Astrocyte (in vitro differentiated cells and primary cell): ENCODE measurements at regions not wholly inside any gene's neighbourhood (a gene's known extent, or its start where the extent isn't known, plus 50 kb on each side); places are given as distances from the start of the nearest gene placed in this dataset.

Source experiments
- DNase-seq: peaks from one replicate; pipeline ENCODE4 v3.0.0-alpha.2; 2010; ENCODE audit warnings: low read depth
- FAIRE-seq: peaks from 2 replicates; lab custom pipeline; 2011; peaks lifted over from hg19 to GRCh38; lab: Jason Lieb, UNC
- H2AFZ ChIP-seq: 2 replicates; pipeline ENCODE4 v1.6.0; 2012; ENCODE audit warnings: low read depth, low read length, inconsistent platforms
- H3K27ac ChIP-seq: 2 replicates; pipeline ENCODE4 v1.5.1; 2011; ENCODE audit warnings: low read depth, low read length, inconsistent platforms
- H3K27me3 ChIP-seq: 2 replicates; pipeline ENCODE4 v1.6.0; 2011; ENCODE audit warnings: low read length, inconsistent platforms; ENCODE audit not compliant: insufficient read depth
- H3K36me3 ChIP-seq: 2 replicates; pipeline ENCODE4 v1.5.1; 2011; ENCODE audit warnings: low read length, inconsistent platforms; ENCODE audit not compliant: insufficient read depth
- H3K4me1 ChIP-seq: 2 replicates; pipeline ENCODE4 v1.5.1; 2011; ENCODE audit warnings: low read length, inconsistent platforms; ENCODE audit not compliant: insufficient read depth
- H3K4me2 ChIP-seq: 2 replicates; pipeline ENCODE4 v1.6.0; 2012; ENCODE audit warnings: low read length, inconsistent platforms
- H3K4me3 ChIP-seq: 2 replicates; pipeline ENCODE4 v1.5.1; 2011; ENCODE audit warnings: low read depth, mild to moderate bottlenecking, low read length, inconsistent platforms; ENCODE audit not compliant: insufficient read depth
- H3K79me2 ChIP-seq: 2 replicates; pipeline ENCODE4 v1.6.0; 2012; ENCODE audit warnings: mild to moderate bottlenecking, low read length, inconsistent platforms; ENCODE audit not compliant: insufficient read depth
- H3K9ac ChIP-seq: 2 replicates; pipeline ENCODE4 v1.6.0; 2012; ENCODE audit warnings: mild to moderate bottlenecking, low read length, inconsistent platforms
- H3K9me3 ChIP-seq: 2 replicates; pipeline ENCODE4 v1.5.1; 2012; ENCODE audit warnings: low read depth, mild to moderate bottlenecking, low read length, inconsistent platforms; ENCODE audit not compliant: insufficient read depth
- H4K20me1 ChIP-seq: 2 replicates; pipeline ENCODE4 v1.6.0; 2012; ENCODE audit warnings: low read length, inconsistent platforms; ENCODE audit not compliant: insufficient read depth
- H3K27ac Mint-ChIP-seq: one replicate; pipeline ENCODE4 v1.8.0; 2021; ENCODE audit warnings: mild to moderate bottlenecking, mixed read lengths; ENCODE audit not compliant: unreplicated experiment
- H3K27me3 Mint-ChIP-seq: one replicate; pipeline ENCODE4 v1.8.0; 2021; ENCODE audit warnings: low read depth, mixed read lengths; ENCODE audit not compliant: unreplicated experiment
- H3K36me3 Mint-ChIP-seq: one replicate; pipeline ENCODE4 v1.8.0; 2021; ENCODE audit warnings: low read depth, mixed read lengths; ENCODE audit not compliant: unreplicated experiment
- H3K4me1 Mint-ChIP-seq: one replicate; pipeline ENCODE4 v1.8.0; 2021; ENCODE audit warnings: low read depth, mixed read lengths; ENCODE audit not compliant: unreplicated experiment
- H3K4me3 Mint-ChIP-seq: one replicate; pipeline ENCODE4 v1.8.0; 2021; ENCODE audit warnings: mild to moderate bottlenecking, moderate library complexity, mixed read lengths; ENCODE audit not compliant: unreplicated experiment
- H3K9me3 Mint-ChIP-seq: one replicate; pipeline ENCODE4 v1.8.0; 2021; ENCODE audit warnings: mild to moderate bottlenecking, mixed read lengths; ENCODE audit not compliant: unreplicated experiment
- EZH2 ChIP-seq: IDR thresholded peaks from 2 replicates; pipeline ENCODE4 v1.6.1; 2012; ENCODE audit warnings: mild to moderate bottlenecking, low read length, inconsistent platforms; ENCODE audit not compliant: insufficient read depth
- TF ChIP-seq, protein P1 (sequence below): IDR thresholded peaks from 2 replicates; pipeline ENCODE4 v1.5.1; 2011; ENCODE audit warnings: low read depth, mild to moderate bottlenecking, inconsistent platforms, low read length, moderate library complexity; ENCODE audit not compliant: insufficient read depth

DNA sequence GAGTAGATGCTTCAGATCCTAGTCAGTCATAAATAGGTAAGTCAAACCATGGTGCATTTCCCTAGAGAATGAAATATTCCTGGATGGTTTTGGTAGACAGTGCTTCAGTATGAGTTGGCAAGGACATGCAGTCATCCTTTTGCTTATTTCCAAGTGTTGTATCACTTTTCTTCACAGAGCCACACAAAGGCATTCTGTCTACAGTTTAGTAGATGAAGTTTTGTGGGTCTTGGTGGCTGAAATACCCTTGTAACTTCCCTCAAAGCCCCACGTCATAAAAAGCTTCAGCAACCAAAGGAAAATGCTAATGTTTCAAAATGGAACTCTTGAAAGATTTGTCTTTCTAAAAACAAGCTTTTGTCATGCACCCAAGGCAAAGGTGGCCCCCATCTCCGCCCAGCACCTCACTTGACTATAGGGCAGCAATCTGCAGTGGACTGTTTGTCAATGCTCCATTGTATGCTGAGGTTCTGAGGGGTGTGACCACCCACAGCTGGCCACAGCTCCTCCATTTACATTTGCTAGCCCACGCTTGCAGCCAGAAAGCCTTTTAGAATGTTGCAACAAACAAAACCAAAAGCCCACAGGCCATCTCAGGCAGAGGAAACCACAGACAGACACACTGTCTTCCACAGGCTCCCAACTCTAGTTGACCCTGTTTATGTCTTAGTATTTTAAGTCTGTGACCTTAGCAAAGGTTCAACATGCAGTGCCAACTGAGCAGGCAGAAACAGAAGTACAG is 87.1 kb upstream of the FAM9C start:
- FAIRE-seq (peak; percentile 26), DNase-seq (no peak)
- no peaks in the 10 kb centered on the region for H3K9me3 Mint-ChIP-seq
- no peaks in the 10 kb centered on the region for H3K27me3 Mint-ChIP-seq
- H3K36me3 Mint-ChIP-seq: no peaks in the 10 kb centered on the region
- H3K9ac ChIP-seq: no peak overlapping the region
- no peak overlapping the region for H3K27ac Mint-ChIP-seq
- no peak overlapping the region for H3K27ac ChIP-seq
- no peak overlapping the region for H3K4me3 ChIP-seq
- H3K36me3 ChIP-seq: no peaks in the 10 kb centered on the region
- no peaks in the 10 kb centered on the region for H4K20me1 ChIP-seq
- peaks cover 4% of the 10 kb centered on the region for H3K4me1 ChIP-seq
- peaks cover 7% of the 10 kb centered on the region for H3K4me1 Mint-ChIP-seq
- H2AFZ ChIP-seq: no peak overlapping the region
- H3K4me3 Mint-ChIP-seq: no peak overlapping the region
- no peaks in the 10 kb centered on the region for H3K9me3 ChIP-seq
- TF ChIP-seq, protein P1, sequence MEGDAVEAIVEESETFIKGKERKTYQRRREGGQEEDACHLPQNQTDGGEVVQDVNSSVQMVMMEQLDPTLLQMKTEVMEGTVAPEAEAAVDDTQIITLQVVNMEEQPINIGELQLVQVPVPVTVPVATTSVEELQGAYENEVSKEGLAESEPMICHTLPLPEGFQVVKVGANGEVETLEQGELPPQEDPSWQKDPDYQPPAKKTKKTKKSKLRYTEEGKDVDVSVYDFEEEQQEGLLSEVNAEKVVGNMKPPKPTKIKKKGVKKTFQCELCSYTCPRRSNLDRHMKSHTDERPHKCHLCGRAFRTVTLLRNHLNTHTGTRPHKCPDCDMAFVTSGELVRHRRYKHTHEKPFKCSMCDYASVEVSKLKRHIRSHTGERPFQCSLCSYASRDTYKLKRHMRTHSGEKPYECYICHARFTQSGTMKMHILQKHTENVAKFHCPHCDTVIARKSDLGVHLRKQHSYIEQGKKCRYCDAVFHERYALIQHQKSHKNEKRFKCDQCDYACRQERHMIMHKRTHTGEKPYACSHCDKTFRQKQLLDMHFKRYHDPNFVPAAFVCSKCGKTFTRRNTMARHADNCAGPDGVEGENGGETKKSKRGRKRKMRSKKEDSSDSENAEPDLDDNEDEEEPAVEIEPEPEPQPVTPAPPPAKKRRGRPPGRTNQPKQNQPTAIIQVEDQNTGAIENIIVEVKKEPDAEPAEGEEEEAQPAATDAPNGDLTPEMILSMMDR: no peak
- no peak for TF ChIP-seq EZH2
- no peaks in the 10 kb centered on the region for H3K27me3 ChIP-seq
- H3K79me2 ChIP-seq: no peaks in the 10 kb centered on the region
- H3K4me2 ChIP-seq: no peak overlapping the region

DNA sequence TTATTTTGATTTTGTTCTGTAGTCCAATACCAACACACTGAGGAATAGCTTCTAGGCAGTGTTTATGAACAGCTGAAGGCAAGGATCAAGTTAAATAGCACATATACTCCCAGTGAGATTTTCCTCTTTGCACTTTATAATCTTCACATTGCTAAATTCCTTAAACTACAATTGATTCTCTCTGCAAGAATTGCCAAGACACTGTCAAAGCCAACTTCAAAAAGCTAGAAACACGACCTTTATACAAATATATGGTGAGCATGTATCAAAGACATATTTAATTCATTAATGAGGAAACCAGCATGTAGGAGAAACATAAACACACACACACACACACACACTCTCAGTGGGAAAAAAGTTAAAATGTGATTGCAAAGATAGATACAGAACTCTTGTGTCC is 86.4 kb upstream of the FAM9C start:
- no peaks in the 10 kb centered on the region for H3K79me2 ChIP-seq
- no peak overlapping the region for H3K9ac ChIP-seq
- H4K20me1 ChIP-seq: no peaks in the 10 kb centered on the region
- Mint-ChIP-seq H3K36me3 (no peaks in the 10 kb centered on the region), H3K27ac (no peak overlapping the region), H3K9me3 (no peaks in the 10 kb centered on the region), H3K4me3 (no peak overlapping the region), H3K27me3 (no peaks in the 10 kb centered on the region), H3K4me1 (peaks cover 7% of the 10 kb centered on the region)
- H3K36me3 ChIP-seq: no peaks in the 10 kb centered on the region
- H3K4me3 ChIP-seq: no peak overlapping the region
- DNase-seq (no peak), FAIRE-seq (peak; percentile 52)
- H3K9me3 ChIP-seq: no peaks in the 10 kb centered on the region
- H3K4me2 ChIP-seq: no peak overlapping the region
- no peaks in the 10 kb centered on the region for H3K27me3 ChIP-seq
- H3K4me1 ChIP-seq: peaks cover 4% of the 10 kb centered on the region
- H2AFZ ChIP-seq: no peak overlapping the region
- H3K27ac ChIP-seq: no peak overlapping the region
- no peak for TF ChIP-seq EZH2
- TF ChIP-seq, protein P1: no peak

DNA sequence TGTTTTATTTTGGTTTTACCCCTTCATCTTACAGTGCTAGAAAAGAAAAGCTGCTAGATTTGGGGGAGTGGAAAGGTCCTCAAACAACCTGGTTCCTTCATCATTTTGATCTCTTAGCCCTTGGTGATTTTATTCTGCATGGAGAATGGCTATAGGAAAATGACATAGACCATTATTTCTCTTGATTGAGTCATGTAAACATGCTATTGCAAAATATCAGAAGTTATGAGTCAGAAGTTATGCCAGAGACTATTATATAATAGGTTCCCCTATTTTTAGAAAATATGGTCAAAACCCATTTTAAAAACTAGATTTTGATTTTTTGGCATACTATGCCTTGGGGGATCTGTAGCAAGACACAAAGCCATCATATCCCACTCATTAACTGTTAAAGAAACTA is 83.7 kb upstream of the FAM9C start:
- H3K27me3 Mint-ChIP-seq: no peaks in the 10 kb centered on the region
- H3K4me1 Mint-ChIP-seq: peaks cover 10% of the 10 kb centered on the region
- H3K4me3 Mint-ChIP-seq: no peak overlapping the region
- no peaks in the 10 kb centered on the region for H4K20me1 ChIP-seq
- no peaks in the 10 kb centered on the region for H3K79me2 ChIP-seq
- no peak overlapping the region for H3K27ac Mint-ChIP-seq
- H3K4me2 ChIP-seq: no peak overlapping the region
- H3K27ac ChIP-seq: no peak overlapping the region
- H3K27me3 ChIP-seq: no peaks in the 10 kb centered on the region
- H3K9me3 Mint-ChIP-seq: no peaks in the 10 kb centered on the region
- no peaks in the 10 kb centered on the region for H3K36me3 ChIP-seq
- no peak overlapping the region for H2AFZ ChIP-seq
- FAIRE-seq: peak; percentile 71
- H3K36me3 Mint-ChIP-seq: no peaks in the 10 kb centered on the region
- no peak overlapping the region for H3K9ac ChIP-seq
- DNase-seq: no peak
- no peaks in the 10 kb centered on the region for H3K9me3 ChIP-seq
- H3K4me1 ChIP-seq: peaks cover 15% of the 10 kb centered on the region
- no peak overlapping the region for H3K4me3 ChIP-seq
- TF ChIP-seq, protein P1: no peak
- no peak for TF ChIP-seq EZH2
